BLaER1 (cell line): ENCODE measurements at regions not wholly inside any gene's neighbourhood (a gene's known extent, or its start where the extent isn't known, plus 50 kb on each side); places are given as distances from the start of the nearest gene placed in this dataset.

Source experiments
- H3K27ac ChIP-seq: shearing (Covaris generic); formaldehyde crosslinking; 2 replicates; pipeline ENCODE4 v1.8.1; 2022
- H3K27me3 ChIP-seq: shearing (Covaris generic); formaldehyde crosslinking; 2 replicates; pipeline ENCODE4 v1.8.1; 2022
- H3K36me3 ChIP-seq: shearing (Covaris generic); formaldehyde crosslinking; 2 replicates; pipeline ENCODE4 v1.8.1; 2022
- H3K4me1 ChIP-seq: shearing (Covaris generic); formaldehyde crosslinking; 2 replicates; pipeline ENCODE4 v1.8.1; 2022
- H3K4me2 ChIP-seq: shearing (Covaris generic); formaldehyde crosslinking; 2 replicates; pipeline ENCODE4 v1.8.1; 2022
- H3K4me3 ChIP-seq: shearing (Covaris generic); formaldehyde crosslinking; 2 replicates; pipeline ENCODE4 v1.8.1; 2022
- H3K9ac ChIP-seq: shearing (Covaris generic); formaldehyde crosslinking; 2 replicates; pipeline ENCODE4 v1.8.1; 2022
- H3K9me3 ChIP-seq: shearing (Covaris generic); formaldehyde crosslinking; 2 replicates; pipeline ENCODE4 v1.8.1; 2022
- H4K20me1 ChIP-seq: shearing (Covaris generic); formaldehyde crosslinking; 2 replicates; pipeline ENCODE4 v1.8.1; 2022
- Cebpa-rat ChIP-seq: shearing (Covaris generic); IDR thresholded peaks from 2 replicates; pipeline ENCODE4 v1.8.1; 2022

- no peaks in the 10 kb centered on the region for H3K27me3 ChIP-seq
- H3K4me3 ChIP-seq = no peak overlapping the region
- TF ChIP-seq Cebpa-rat = no peak
- no peaks in the 10 kb centered on the region for H4K20me1 ChIP-seq
- peak overlapping the region; percentile 31; the same call in 1 of the 2 replicates for H3K27ac ChIP-seq
- H3K9ac ChIP-seq = peak overlapping the region; percentile 5; the same call in 1 of the 2 replicates
- no peaks in the 10 kb centered on the region for H3K9me3 ChIP-seq
- H3K4me1 ChIP-seq = peaks cover 80% of the 10 kb centered on the region
- no peaks in the 10 kb centered on the region for H3K36me3 ChIP-seq
- H3K4me2 ChIP-seq = peak overlapping the region; percentile 63
Measured at GRCh38 chr5:160175438-160176218, 53.7 kb upstream of the FABP6 start.

GRCh38 chr5:160174780-160175437 lies 54.4 kb upstream of the FABP6 start:
- Histone ChIP-seq H3K27me3 (no peaks in the 10 kb centered on the region), H3K4me1 (peaks cover 80% of the 10 kb centered on the region), H3K9ac (peak overlapping the region; percentile 5; the same call in 1 of the 2 replicates), H3K36me3 (no peaks in the 10 kb centered on the region), H4K20me1 (no peaks in the 10 kb centered on the region), H3K4me2 (peak overlapping the region; percentile 63), H3K27ac (peak overlapping the region; percentile 31; the same call in 1 of the 2 replicates), H3K9me3 (no peaks in the 10 kb centered on the region), H3K4me3 (no peak overlapping the region)
- TF ChIP-seq Cebpa-rat = no peak

- TF ChIP-seq Cebpa-rat = no peak
- Histone ChIP-seq H3K9ac (no peak overlapping the region), H3K4me1 (peaks cover 80% of the 10 kb centered on the region), H4K20me1 (no peaks in the 10 kb centered on the region), H3K27ac (no peak overlapping the region), H3K4me2 (peak overlapping the region; percentile 63; the same call in 1 of the 2 replicates), H3K9me3 (no peaks in the 10 kb centered on the region), H3K4me3 (no peak overlapping the region), H3K27me3 (no peaks in the 10 kb centered on the region), H3K36me3 (no peaks in the 10 kb centered on the region)
Measured at GRCh38 chr5:160174290-160174689, 55.0 kb upstream of the FABP6 start.

- no peak for TF ChIP-seq Cebpa-rat
- Histone ChIP-seq H4K20me1 (no peaks in the 10 kb centered on the region), H3K4me1 (peaks cover 70% of the 10 kb centered on the region), H3K9ac (no peak overlapping the region; the same call in 1 of the 2 replicates), H3K27me3 (no peaks in the 10 kb centered on the region), H3K4me2 (peak overlapping the region; percentile 29), H3K36me3 (no peaks in the 10 kb centered on the region), H3K27ac (no peak overlapping the region), H3K4me3 (no peak overlapping the region), H3K9me3 (no peaks in the 10 kb centered on the region)
Measured at GRCh38 chr5:160171666-160172065, 52.4 kb upstream of the PWWP2A start.

- Histone ChIP-seq H3K4me3 (no peak overlapping the region), H3K9me3 (no peaks in the 10 kb centered on the region), H3K4me1 (peaks cover 70% of the 10 kb centered on the region), H3K36me3 (no peaks in the 10 kb centered on the region), H3K9ac (no peak overlapping the region), H4K20me1 (no peaks in the 10 kb centered on the region), H3K27ac (no peak overlapping the region), H3K4me2 (peak overlapping the region; percentile 73), H3K27me3 (no peaks in the 10 kb centered on the region)
- no peak for TF ChIP-seq Cebpa-rat
Measured at GRCh38 chr5:160169326-160169725, 50.1 kb upstream of the PWWP2A start.
